Suprapubic skin (tissue), 4 donors: ENCODE measurements at regions not wholly inside any gene's neighbourhood (a gene's known extent, or its start where the extent isn't known, plus 50 kb on each side); places are given as distances from the start of the nearest gene placed in this dataset.

Experiments used
- POLR2A ChIP-seq, 2 donors: fragments of 450-650 bp; IDR thresholded peaks; one replicate each; pipeline ENCODE4 v1.6.1; 2017; ENCODE audit warnings: antibody characterized with exemption in 2 of 2, mild to moderate bottlenecking in 2 of 2, moderate library complexity in 2 of 2
- POLR2AphosphoS5 ChIP-seq, 3 donors: sonication (generic); formaldehyde crosslinking; IDR thresholded peaks; one replicate each; pipeline ENCODE4 v1.6.1; 2017; ENCODE audit warnings: antibody characterized with exemption in 3 of 3
- TF ChIP-seq, protein P1 (sequence below), 2 donors: fragments of 200-600 bp in 1 of 2; fragments of 450-650 bp in 1 of 2; sonication (generic) in 1 of 2; IDR thresholded peaks; one replicate each; pipeline ENCODE4 v1.5.1; 2016 to 2019; ENCODE audit warnings: antibody characterized with exemption in 2 of 2, mild to moderate bottlenecking in 1 of 2, moderate library complexity in 1 of 2

DNA sequence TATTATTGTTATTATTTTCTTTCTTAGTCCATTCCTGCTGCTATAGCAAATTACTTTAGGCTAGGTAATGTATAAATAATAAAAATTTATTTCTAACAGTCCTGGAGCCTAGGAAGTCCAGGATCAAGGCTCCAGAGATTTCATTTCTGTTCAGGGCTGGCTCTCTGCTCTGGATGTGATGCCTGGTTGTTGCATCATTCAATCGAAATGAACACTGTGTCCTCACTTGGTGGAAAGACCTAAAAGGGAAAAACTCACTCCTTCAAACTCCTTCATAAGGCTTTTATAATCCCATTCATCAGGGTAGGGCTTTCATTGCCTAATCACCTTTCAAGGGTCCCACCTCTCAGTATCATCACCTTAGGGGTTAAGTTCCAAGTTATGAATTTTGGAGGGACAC is 395.0 kb downstream of the EFNB2 start:
- TF ChIP-seq POLR2AphosphoS5 (IDR thresholded peaks at IDR 0.05) (no peak), POLR2A (IDR thresholded peaks at IDR 0.05) (no peak)
- TF ChIP-seq, protein P1, sequence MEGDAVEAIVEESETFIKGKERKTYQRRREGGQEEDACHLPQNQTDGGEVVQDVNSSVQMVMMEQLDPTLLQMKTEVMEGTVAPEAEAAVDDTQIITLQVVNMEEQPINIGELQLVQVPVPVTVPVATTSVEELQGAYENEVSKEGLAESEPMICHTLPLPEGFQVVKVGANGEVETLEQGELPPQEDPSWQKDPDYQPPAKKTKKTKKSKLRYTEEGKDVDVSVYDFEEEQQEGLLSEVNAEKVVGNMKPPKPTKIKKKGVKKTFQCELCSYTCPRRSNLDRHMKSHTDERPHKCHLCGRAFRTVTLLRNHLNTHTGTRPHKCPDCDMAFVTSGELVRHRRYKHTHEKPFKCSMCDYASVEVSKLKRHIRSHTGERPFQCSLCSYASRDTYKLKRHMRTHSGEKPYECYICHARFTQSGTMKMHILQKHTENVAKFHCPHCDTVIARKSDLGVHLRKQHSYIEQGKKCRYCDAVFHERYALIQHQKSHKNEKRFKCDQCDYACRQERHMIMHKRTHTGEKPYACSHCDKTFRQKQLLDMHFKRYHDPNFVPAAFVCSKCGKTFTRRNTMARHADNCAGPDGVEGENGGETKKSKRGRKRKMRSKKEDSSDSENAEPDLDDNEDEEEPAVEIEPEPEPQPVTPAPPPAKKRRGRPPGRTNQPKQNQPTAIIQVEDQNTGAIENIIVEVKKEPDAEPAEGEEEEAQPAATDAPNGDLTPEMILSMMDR (IDR thresholded peaks at IDR 0.05), result no peak
